ENCODE measurements at regions not wholly inside any gene's neighbourhood (a gene's known extent, or its start where the extent isn't known, plus 50 kb on each side); places are given as distances from the start of the nearest gene placed in this dataset.

- no peak for DNase-seq (ENCODE audit: low spot score)
- TF ChIP-seq CTCF (IDR thresholded peaks at IDR 0.05; ENCODE audit: extremely low read depth, missing control alignments): no peak
These were observed 116.4 kb downstream of the RTP5 start for GRCh38 chr2:241985986-241986329.

- TF ChIP-seq CTCF (IDR thresholded peaks at IDR 0.05; ENCODE audit: extremely low read depth, missing control alignments): no peak
- DNase-seq (ENCODE audit: low spot score): no peak
These were observed 117.5 kb downstream of the RTP5 start for GRCh38 chr2:241986836-241987641.

- TF ChIP-seq CTCF (IDR thresholded peaks at IDR 0.05; ENCODE audit: extremely low read depth, missing control alignments): no peak
- no peak for DNase-seq (ENCODE audit: low spot score)
These were observed 118.2 kb downstream of the RTP5 start for GRCh38 chr2:241987726-241988125.

GRCh38 chr2:241988146-241988545 is 118.6 kb downstream of the RTP5 start:
- TF ChIP-seq CTCF (IDR thresholded peaks at IDR 0.05; ENCODE audit: extremely low read depth, missing control alignments): no peak

GRCh38 chr2:241989074-241989473 is 119.5 kb downstream of the RTP5 start:
- no peak for TF ChIP-seq CTCF (IDR thresholded peaks at IDR 0.05; ENCODE audit: extremely low read depth, missing control alignments)
- no peak for DNase-seq (ENCODE audit: low spot score)

More at GRCh38 chr2:241988146-241988545, 118.6 kb downstream of the RTP5 start:
- no peak for DNase-seq (ENCODE audit: low spot score)

GRCh38 chr2:241990466-241990865 is 120.9 kb downstream of the RTP5 start:
- DNase-seq (ENCODE audit: low spot score): no peak

More at GRCh38 chr2:241990466-241990865, 120.9 kb downstream of the RTP5 start:
- TF ChIP-seq CTCF (IDR thresholded peaks at IDR 0.05; ENCODE audit: extremely low read depth, missing control alignments): no peak
